ENCODE measurements at regions not wholly inside any gene's neighbourhood (a gene's known extent, or its start where the extent isn't known, plus 50 kb on each side); places are given as distances from the start of the nearest gene placed in this dataset.
"Not testable (repeated sequence)": the region's sequence is repeated elsewhere in the genome, so short reads cannot be mapped to it uniquely, and the experiment has no call there.

GRCh38 chr16:29578898-29579297, 72.7 kb upstream of the NPIPB12 start:
- not testable (repeated sequence) for DNase-seq

DNA sequence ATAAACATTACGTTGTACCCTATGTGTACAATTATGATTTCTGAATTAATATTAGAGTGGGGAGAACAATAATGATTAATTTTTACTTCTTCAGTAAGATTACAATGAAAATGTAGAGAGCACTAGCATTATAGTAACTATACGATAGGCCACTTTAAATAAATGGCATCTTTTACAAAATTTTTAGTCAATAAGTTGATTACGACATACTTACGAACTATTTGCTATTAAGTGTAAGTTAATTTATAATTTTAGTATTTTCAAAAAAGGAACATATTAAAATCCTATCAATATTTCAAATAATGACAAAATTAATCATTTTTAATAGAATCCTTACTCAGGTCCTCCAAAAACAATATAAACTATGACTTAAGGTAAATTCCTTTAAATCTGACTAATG, 75.6 kb upstream of the NPIPB12 start:
- not testable (repeated sequence) for DNase-seq

DNA sequence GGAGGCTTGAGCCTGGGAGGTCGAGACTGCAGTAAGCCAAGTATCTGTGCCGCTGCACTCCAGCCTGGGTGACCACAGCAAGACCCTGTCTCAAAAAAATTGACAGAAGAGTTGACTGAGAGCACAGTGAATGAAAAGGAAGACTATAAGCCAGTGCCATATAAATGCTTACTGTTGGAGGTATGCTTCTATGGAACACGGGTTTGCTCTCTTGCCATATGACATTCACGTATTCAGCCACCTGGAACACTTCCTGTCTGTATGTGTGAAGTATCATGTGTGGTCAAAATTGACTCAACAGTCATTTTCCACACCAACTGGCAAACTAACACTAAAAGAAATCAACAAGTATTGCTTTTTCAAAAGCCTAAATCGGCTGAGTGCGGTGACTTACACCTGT, 71.1 kb upstream of the SPN start:
- not testable (repeated sequence) for DNase-seq

GRCh38 chr16:29594269-29594925, 68.7 kb upstream of the SPN start:
- peak; percentile 40 for DNase-seq

DNA sequence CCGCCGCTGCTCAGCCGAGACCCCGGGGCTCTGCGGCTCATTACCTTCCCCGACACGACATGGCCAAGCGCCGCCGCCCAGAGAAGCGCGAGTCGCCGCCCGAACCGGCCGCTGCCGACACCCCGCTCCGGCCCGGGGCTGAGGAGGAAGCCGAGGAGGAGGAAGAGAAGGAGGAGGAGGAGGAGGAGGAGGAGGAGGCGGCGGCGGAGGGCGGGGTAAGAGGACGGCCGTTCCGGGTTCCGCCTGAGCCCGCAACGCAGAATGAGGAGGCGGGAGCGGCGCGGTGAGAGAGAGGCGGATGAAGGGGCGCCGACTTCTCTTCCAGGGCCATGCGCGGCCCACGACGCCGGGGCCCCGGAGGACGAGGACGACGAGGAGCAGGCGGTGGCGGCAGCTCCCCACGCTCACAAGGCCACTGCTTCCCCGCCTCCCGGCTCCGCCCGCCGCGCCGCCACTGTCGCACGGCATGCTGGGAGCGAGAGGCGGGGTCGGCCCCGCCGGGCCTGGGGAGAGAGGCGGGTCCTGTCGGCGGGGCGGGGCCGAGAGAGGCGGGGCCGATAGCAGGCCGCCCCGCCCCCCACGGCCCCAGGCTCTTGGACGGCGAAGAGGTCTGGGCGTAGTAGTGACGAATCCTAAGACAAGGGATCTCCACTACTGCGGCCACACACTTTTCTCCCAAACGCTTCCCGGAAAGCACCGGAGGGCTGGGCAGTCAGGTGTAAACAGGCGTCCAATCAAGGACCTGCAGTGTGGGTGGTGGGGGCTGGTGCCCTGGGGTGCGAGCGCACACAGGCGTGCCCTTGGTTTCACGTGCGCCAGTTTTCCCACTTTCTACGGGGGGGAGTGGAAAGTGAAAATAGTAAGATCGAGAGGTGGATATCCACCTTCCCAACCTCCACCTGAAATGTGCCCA, 67.9 kb upstream of the SPN start:
- DNase-seq: peak; percentile 87

GRCh38 chr16:29597030-29597429, 66.0 kb upstream of the SPN start:
- not testable (repeated sequence) for DNase-seq

DNA sequence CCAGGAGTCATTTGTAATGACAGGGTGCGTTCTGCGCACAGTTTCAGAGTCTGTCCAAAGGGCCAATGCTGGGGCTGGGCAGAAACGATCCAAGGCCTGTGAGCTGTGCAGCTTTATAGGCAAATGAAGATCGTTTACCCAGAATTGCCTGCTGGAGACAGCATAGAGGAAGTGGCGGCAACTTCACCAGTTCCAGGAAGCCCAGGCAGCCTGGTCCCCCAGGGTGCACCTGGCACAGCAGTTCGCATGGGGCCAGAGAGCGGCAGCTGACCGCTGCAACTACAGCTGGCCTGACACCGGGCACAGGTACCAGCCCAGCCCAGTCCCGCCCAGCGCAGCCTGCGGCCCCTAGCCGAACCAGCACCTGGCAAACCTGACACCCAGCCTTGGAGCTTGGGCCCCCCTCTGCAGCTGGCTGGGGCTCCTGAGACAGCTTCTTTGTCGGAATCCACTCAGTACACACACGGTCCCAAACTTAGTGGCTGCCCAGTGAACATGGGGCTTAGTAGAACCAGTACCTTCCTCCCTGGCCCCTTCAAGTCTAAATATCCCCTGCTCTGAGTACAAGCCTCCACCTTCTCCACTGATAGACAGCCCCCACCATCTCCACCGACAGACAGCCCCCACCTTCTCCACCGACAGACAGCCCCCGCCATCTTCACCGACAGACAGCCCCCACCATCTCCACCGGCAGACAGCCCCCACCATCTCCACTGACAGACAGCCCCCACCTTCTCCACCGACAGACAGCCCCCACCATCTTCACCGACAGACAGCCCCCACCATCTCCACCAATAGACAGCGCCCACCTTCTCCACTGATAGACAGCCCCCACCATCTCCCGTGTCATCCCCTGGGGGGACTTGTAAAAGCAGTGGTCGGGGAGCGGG, 62.7 kb upstream of the SPN start:
- not testable (repeated sequence) for DNase-seq

DNA sequence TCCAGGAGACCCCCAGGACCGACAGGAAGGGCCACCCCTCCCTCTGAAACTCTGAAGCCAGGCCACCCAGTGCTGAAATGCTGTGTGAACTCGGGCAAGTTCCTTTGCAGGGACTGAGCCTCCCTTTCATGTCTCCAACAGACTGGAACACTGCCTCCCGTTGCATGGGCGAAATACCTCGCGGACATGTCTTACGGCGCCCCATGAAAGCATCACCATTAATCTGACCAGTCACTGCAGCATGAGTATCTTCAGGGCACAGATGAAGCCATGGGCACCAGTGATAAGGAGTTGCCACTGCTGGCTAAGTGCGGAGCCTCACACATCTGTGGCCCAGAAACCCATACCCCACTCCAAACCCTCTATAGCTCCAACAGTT, 60.8 kb upstream of the SPN start:
- not testable (repeated sequence) for DNase-seq

- not testable (repeated sequence) for DNase-seq
Measured at GRCh38 chr16:29602683-29603088, 60.4 kb upstream of the SPN start.

DNA sequence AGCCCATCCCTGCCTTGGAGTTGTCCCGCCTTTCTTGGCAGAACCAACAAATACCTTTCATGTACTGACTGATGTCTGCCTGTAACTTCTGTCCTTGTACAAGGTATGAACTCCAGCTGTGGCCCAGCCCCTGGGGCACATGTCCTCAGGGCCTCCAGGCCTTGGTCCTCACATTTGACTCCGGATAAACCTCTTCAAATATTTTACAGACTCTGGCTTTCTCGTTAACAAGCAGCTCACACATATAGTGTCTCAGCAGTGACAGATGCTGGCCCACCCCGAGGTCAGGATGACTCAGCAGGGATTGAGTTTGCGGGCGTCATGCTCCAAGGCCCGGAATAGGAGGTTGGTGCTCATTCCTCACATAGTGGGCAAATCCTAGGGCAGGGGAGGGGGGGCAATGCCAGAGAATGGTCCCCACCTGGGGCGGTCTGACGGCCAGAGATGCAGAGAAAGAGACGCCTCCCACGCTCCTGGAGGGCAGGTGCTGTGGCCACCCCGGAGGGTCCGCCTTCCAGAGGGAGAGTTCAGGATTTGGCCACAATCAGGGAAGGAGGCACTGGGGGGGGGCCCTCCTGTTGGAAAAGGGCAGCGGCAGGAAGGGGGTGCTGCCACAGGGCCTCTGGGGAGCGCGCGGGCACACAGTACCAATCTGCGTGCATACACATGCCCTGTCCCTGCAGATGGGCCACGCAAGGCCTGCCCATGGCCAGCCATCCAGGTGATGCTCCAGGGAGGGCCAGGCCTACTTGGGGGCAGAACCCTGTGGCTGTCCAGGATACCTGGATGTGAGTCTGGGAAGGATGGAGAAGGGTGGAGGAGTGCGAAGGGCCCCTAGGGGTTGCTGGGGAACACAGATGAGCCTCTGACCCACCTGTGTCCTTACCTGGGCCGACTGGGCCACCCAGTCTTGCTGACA, 58.2 kb upstream of the SPN start:
- peak; percentile 76 for DNase-seq

- not testable (repeated sequence) for DNase-seq
Measured at GRCh38 chr16:29605593-29606205, 57.3 kb upstream of the SPN start.

DNA sequence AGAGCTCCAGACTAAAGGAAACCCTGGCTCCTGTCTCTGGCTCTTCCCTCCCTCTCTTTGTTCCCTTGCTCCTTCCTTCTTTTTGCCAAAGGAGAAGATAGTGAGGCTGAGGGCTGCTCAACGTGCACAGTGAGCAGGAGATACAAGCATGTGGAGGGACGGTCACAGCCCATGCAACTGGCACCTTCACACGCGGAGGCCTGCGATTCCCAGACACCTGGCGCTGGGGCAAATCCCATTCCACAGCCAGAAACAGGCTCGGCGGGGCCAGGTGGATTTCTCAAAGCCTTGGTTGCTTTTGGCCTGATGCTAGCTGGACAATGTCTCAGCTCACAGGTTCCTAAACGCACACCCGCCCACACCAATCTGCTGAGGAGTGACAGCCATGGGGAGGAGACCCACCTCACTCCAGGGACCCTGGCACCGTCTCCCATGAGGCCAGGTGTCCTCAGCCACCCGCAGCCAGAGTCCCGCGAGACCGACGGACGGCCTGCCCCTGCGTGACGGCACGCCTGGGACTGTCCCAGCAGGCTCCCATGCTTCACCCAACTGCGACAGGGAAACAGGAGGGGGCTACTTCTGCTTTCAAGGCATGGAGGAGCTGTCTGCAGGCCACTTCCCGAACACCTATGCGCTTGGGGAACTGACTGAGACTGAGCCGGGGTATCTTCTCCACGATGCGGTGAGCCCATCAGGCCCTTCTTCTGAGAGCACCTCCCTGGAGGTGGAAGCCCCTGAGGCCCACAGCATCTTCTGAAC, 56.2 kb upstream of the SPN start:
- not testable (repeated sequence) for DNase-seq

DNA sequence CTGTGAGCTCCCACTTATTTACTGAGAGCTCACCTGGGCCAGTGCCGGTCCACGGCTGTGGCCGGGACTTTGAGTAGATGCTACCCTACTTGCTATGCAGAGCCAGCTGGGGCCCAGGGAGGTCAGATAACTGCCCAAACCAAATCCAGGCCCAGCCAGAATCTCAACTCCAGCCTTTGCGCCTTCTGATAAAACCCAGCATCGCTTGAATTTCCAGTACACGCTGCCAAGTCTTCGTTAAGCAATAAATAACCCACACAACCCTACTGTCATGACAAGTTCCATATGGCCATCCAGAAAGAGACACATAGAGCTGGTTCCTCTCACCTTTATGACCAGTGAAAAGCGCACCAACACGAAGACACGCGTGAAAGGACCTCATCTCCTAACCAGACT, 55.6 kb upstream of the SPN start:
- not testable (repeated sequence) for DNase-seq

DNA sequence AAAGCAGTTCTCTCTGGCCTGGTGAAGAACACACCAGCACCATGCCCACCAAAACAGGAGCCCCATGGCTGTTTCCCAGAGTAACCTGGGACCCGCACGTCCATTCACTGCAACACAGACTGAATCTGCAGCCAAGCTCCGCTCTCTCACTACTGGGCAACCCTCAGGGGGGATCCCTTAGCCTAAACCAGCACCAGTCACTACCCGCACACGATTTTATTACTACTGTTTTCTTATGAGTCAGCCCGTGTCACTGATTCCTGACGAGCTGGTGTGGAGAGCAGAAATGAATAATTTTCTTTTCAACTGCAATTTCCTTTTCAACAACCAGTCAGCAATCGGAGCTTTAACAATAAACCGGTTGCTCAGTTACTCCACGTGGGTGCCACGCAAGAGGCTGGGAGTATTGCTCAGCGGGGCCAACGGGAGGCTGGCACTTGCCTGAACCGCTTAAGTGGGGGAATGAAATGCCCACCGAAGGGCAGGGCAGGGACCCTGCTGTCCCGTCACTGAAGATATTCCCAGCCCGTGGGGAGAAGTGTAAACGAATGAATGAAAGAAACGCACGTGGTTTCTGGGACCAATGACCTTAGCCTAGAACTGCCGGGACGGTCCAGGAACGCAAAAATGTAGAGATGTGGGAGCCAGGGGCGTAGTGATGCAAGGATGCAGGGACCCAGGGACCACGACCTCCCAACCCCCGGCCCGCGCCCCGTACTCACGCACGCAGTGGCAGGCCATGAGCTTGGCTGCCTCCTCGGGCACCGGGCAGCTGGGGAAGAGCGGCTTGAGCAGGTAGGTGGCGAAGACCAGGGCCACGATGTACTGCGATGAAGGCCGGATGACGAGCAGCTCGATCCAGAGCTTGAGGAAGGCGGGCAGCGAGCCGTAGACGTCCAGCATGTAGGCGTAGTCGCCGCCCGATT, 50.4 kb upstream of the SPN start:
- DNase-seq: not testable (repeated sequence)

Data from fibroblast of skin of right biceps (primary cell).